ENCODE measurements at regions not wholly inside any gene's neighbourhood (a gene's known extent, or its start where the extent isn't known, plus 50 kb on each side); places are given as distances from the start of the nearest gene placed in this dataset.
"Not testable (repeated sequence)": the region's sequence is repeated elsewhere in the genome, so short reads cannot be mapped to it uniquely, and the experiment has no call there.

GRCh38 chr14:44721395-44721794 is 214.3 kb upstream of the FSCB start:
- H3K36me3 Mint-ChIP-seq (ENCODE audit: low read depth); H3K4me3 Mint-ChIP-seq; H3K4me1 Mint-ChIP-seq (ENCODE audit: low read depth); intact Hi-C loops (cut with micrococcal nuclease); H3K27ac Mint-ChIP-seq; H3K27me3 Mint-ChIP-seq: not testable (repeated sequence)
- peaks cover 46% of the 10 kb centered on the region for H3K9me3 Mint-ChIP-seq

GRCh38 chr14:44720707-44721106 is 213.6 kb upstream of the FSCB start:
- Mint-ChIP-seq H3K36me3 (ENCODE audit: low read depth) (no peaks in the 10 kb centered on the region), H3K4me1 (ENCODE audit: low read depth) (no peaks in the 10 kb centered on the region), H3K4me3 (no peak overlapping the region), H3K27me3 (no peaks in the 10 kb centered on the region), H3K9me3 (peaks cover 52% of the 10 kb centered on the region), H3K27ac (no peak overlapping the region)
- intact Hi-C loops (cut with micrococcal nuclease), result no loop called here

- intact Hi-C loops (cut with micrococcal nuclease), result no loop called here
- Mint-ChIP-seq H3K27ac (no peak overlapping the region), H3K4me1 (ENCODE audit: low read depth) (no peaks in the 10 kb centered on the region), H3K4me3 (no peak overlapping the region), H3K9me3 (peaks cover 22% of the 10 kb centered on the region), H3K36me3 (ENCODE audit: low read depth) (no peaks in the 10 kb centered on the region), H3K27me3 (no peaks in the 10 kb centered on the region)
Measured at GRCh38 chr14:44712024-44712815, 205.1 kb upstream of the FSCB start.

GRCh38 chr14:44701563-44702263 is 194.6 kb upstream of the FSCB start:
- intact Hi-C loops (cut with micrococcal nuclease), result no loop called here
- H3K4me1 Mint-ChIP-seq (ENCODE audit: low read depth), result no peaks in the 10 kb centered on the region
- H3K36me3 Mint-ChIP-seq (ENCODE audit: low read depth), result no peaks in the 10 kb centered on the region
- no peak overlapping the region for H3K27ac Mint-ChIP-seq
- no peak overlapping the region for H3K4me3 Mint-ChIP-seq
- H3K27me3 Mint-ChIP-seq, result no peaks in the 10 kb centered on the region
- H3K9me3 Mint-ChIP-seq, result peaks cover 27% of the 10 kb centered on the region

GRCh38 chr14:44700694-44701093 is 193.6 kb upstream of the FSCB start:
- Mint-ChIP-seq H3K4me3 (no peak overlapping the region), H3K27ac (no peak overlapping the region), H3K27me3 (no peaks in the 10 kb centered on the region), H3K9me3 (peaks cover 34% of the 10 kb centered on the region), H3K36me3 (ENCODE audit: low read depth) (no peaks in the 10 kb centered on the region), H3K4me1 (ENCODE audit: low read depth) (no peaks in the 10 kb centered on the region)
- intact Hi-C loops (cut with micrococcal nuclease), result no loop called here

GRCh38 chr14:44700184-44700583 is 193.1 kb upstream of the FSCB start:
- intact Hi-C loops (cut with micrococcal nuclease), result no loop called here
- Mint-ChIP-seq H3K27me3 (no peaks in the 10 kb centered on the region), H3K27ac (no peak overlapping the region), H3K9me3 (peaks cover 34% of the 10 kb centered on the region), H3K4me3 (no peak overlapping the region), H3K4me1 (ENCODE audit: low read depth) (no peaks in the 10 kb centered on the region), H3K36me3 (ENCODE audit: low read depth) (no peaks in the 10 kb centered on the region)

- Mint-ChIP-seq H3K4me1 (ENCODE audit: low read depth) (no peaks in the 10 kb centered on the region), H3K27me3 (no peaks in the 10 kb centered on the region), H3K27ac (no peak overlapping the region), H3K9me3 (peaks cover 34% of the 10 kb centered on the region), H3K36me3 (ENCODE audit: low read depth) (no peaks in the 10 kb centered on the region), H3K4me3 (no peak overlapping the region)
- intact Hi-C loops (cut with micrococcal nuclease), result no loop called here
Measured at GRCh38 chr14:44699391-44699790, 192.3 kb upstream of the FSCB start.

GRCh38 chr14:44669496-44669895 is 162.4 kb upstream of the FSCB start:
- no peaks in the 10 kb centered on the region for H3K27me3 Mint-ChIP-seq
- H3K9me3 Mint-ChIP-seq, result peaks cover 42% of the 10 kb centered on the region
- intact Hi-C loops (cut with micrococcal nuclease), result no loop called here
- no peaks in the 10 kb centered on the region for H3K4me1 Mint-ChIP-seq (ENCODE audit: low read depth)
- H3K36me3 Mint-ChIP-seq (ENCODE audit: low read depth), result no peaks in the 10 kb centered on the region
- no peak overlapping the region for H3K4me3 Mint-ChIP-seq
- no peak overlapping the region for H3K27ac Mint-ChIP-seq

- H3K27me3 Mint-ChIP-seq, result no peaks in the 10 kb centered on the region
- H3K27ac Mint-ChIP-seq, result no peak overlapping the region
- intact Hi-C loops (cut with micrococcal nuclease), result no loop called here
- H3K9me3 Mint-ChIP-seq, result no peaks in the 10 kb centered on the region
- no peaks in the 10 kb centered on the region for H3K4me1 Mint-ChIP-seq (ENCODE audit: low read depth)
- no peak overlapping the region for H3K4me3 Mint-ChIP-seq
- no peaks in the 10 kb centered on the region for H3K36me3 Mint-ChIP-seq (ENCODE audit: low read depth)
Measured at GRCh38 chr14:44663136-44663535, 156.1 kb upstream of the FSCB start.

GRCh38 chr14:44662250-44662891 is 155.3 kb upstream of the FSCB start:
- intact Hi-C loops (cut with micrococcal nuclease), result no loop called here
- Mint-ChIP-seq H3K27ac (no peak overlapping the region), H3K4me3 (no peak overlapping the region)

GRCh38 chr14:44658389-44658696 is 151.3 kb upstream of the FSCB start:
- Mint-ChIP-seq H3K4me3 (no peak overlapping the region), H3K27ac (no peak overlapping the region), H3K4me1 (ENCODE audit: low read depth) (no peaks in the 10 kb centered on the region), H3K27me3 (no peaks in the 10 kb centered on the region), H3K9me3 (no peaks in the 10 kb centered on the region), H3K36me3 (ENCODE audit: low read depth) (no peaks in the 10 kb centered on the region)
- intact Hi-C loops (cut with micrococcal nuclease), result no loop called here

More at GRCh38 chr14:44662250-44662891, 155.3 kb upstream of the FSCB start:
- H3K4me1 Mint-ChIP-seq (ENCODE audit: low read depth), result no peaks in the 10 kb centered on the region
- H3K36me3 Mint-ChIP-seq (ENCODE audit: low read depth), result no peaks in the 10 kb centered on the region
- no peaks in the 10 kb centered on the region for H3K27me3 Mint-ChIP-seq
- H3K9me3 Mint-ChIP-seq, result no peaks in the 10 kb centered on the region

GRCh38 chr14:44657696-44658388 is 150.8 kb upstream of the FSCB start:
- Mint-ChIP-seq H3K4me3 (no peak overlapping the region), H3K9me3 (no peaks in the 10 kb centered on the region), H3K27me3 (no peaks in the 10 kb centered on the region), H3K36me3 (ENCODE audit: low read depth) (no peaks in the 10 kb centered on the region), H3K27ac (no peak overlapping the region), H3K4me1 (ENCODE audit: low read depth) (no peaks in the 10 kb centered on the region)
- intact Hi-C loops (cut with micrococcal nuclease), result no loop called here

- no peaks in the 10 kb centered on the region for H3K36me3 Mint-ChIP-seq (ENCODE audit: low read depth)
- no peak overlapping the region for H3K4me3 Mint-ChIP-seq
- intact Hi-C loops (cut with micrococcal nuclease), result no loop called here
- H3K27ac Mint-ChIP-seq, result no peak overlapping the region
- no peaks in the 10 kb centered on the region for H3K27me3 Mint-ChIP-seq
- no peaks in the 10 kb centered on the region for H3K4me1 Mint-ChIP-seq (ENCODE audit: low read depth)
- no peaks in the 10 kb centered on the region for H3K9me3 Mint-ChIP-seq
Measured at GRCh38 chr14:44657203-44657602, 150.1 kb upstream of the FSCB start.

- Mint-ChIP-seq H3K27ac (no peak overlapping the region), H3K4me3 (no peak overlapping the region), H3K4me1 (ENCODE audit: low read depth) (no peaks in the 10 kb centered on the region), H3K9me3 (peaks cover 8% of the 10 kb centered on the region), H3K36me3 (ENCODE audit: low read depth) (no peaks in the 10 kb centered on the region), H3K27me3 (no peaks in the 10 kb centered on the region)
- intact Hi-C loops (cut with micrococcal nuclease), result no loop called here
Measured at GRCh38 chr14:44654591-44654990, 147.5 kb upstream of the FSCB start.

Measured in dendritic cell treated with granulocyte-macrophage colony-stimulating factor and Interleukin-4, amounts not matched to agents 40 ng/mL and 50 ng/mL, for 4 days (primary cell).